ENCODE measurements at regions not wholly inside any gene's neighbourhood (a gene's known extent, or its start where the extent isn't known, plus 50 kb on each side); places are given as distances from the start of the nearest gene placed in this dataset.
"Not testable (repeated sequence)": the region's sequence is repeated elsewhere in the genome, so short reads cannot be mapped to it uniquely, and the experiment has no call there.

DNA sequence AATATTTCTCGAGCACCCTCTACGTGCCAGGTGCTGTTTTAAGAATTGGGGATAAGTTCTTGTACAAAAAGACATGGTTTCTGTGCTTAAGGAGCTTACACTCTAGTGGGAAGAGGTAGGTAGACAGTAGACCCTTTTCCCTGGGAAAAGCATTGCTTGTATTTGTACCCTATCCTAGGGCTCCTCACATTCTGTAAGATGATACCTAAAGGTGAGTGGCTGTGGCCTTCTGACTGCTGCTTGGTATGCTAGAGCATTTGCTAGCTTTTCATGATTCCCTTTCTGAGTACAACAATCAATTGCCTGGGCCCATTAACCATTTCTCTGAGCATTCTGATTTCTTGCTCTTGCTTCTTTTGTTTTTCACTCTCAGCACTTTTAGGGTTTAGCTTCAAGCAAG, 286.6 kb downstream of the ZIC3 start:
- Histone ChIP-seq H3K9me3 (no peaks in the 10 kb centered on the region), H3K4me1 (no peaks in the 10 kb centered on the region), H3K27ac (no peak overlapping the region), H3K27me3 (peaks cover 0 to 18% of the 10 kb centered on the region in 2 donors), H3K36me3 (no peaks in the 10 kb centered on the region), H3K4me3 (no peak overlapping the region)
- DNase-seq (ENCODE audit: low spot score in 2 of 2): no peak
- no peak for TF ChIP-seq POLR2AphosphoS5 (IDR thresholded peaks at IDR 0.05)
- TF ChIP-seq, protein P1, sequence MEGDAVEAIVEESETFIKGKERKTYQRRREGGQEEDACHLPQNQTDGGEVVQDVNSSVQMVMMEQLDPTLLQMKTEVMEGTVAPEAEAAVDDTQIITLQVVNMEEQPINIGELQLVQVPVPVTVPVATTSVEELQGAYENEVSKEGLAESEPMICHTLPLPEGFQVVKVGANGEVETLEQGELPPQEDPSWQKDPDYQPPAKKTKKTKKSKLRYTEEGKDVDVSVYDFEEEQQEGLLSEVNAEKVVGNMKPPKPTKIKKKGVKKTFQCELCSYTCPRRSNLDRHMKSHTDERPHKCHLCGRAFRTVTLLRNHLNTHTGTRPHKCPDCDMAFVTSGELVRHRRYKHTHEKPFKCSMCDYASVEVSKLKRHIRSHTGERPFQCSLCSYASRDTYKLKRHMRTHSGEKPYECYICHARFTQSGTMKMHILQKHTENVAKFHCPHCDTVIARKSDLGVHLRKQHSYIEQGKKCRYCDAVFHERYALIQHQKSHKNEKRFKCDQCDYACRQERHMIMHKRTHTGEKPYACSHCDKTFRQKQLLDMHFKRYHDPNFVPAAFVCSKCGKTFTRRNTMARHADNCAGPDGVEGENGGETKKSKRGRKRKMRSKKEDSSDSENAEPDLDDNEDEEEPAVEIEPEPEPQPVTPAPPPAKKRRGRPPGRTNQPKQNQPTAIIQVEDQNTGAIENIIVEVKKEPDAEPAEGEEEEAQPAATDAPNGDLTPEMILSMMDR (IDR thresholded peaks at IDR 0.05): no peak
- no peak for TF ChIP-seq POLR2A (IDR thresholded peaks at IDR 0.05)
- intact Hi-C loops (cut with DNase I; ENCODE audit: low total_unique reads): no loop called here

DNA sequence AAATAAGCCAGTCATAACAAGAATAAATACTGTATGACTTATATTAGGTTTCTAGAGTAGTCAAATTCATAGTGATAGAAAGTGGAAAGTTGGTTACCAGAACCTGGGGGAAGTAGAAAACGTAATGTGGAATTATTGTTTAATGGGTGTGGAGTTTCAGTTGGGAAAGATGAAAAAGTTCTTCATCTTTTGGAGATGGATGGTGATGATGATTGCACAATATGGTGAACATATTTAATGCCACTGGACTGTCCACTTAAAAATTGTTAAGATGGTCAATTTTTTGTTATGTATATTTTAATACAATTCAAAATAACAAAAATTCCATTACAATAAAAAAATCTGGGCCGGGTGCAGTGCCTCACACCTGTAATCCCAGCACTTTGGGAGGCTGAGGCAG, 289.6 kb downstream of the ZIC3 start:
- H3K9me3 ChIP-seq: no peaks in the 10 kb centered on the region

DNA sequence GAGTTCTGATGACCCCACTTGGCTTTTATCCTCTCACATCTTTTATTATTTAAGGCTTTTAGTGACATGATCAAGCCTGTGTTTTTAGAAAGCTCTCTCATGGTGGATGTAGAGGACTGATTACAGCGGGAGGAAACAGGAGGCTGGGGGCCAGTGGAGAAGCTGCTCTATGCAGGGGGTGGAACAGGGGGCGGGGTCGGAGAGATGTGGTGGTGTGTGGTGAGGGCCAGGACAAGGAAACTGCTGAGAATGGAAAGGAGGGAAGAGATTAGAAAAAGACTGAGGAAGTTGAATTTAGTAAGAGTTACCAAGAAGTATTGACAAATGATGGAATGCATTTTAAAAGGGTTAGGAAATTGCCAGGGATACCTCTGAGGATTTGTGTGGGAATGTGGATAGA, 292.2 kb downstream of the ZIC3 start:
- Histone ChIP-seq H3K36me3 (no peaks in the 10 kb centered on the region), H3K27me3 (peaks cover 0 to 20% of the 10 kb centered on the region in 2 donors), H3K27ac (no peak overlapping the region), H3K4me1 (no peaks in the 10 kb centered on the region), H3K4me3 (no peak overlapping the region), H3K9me3 (no peaks in the 10 kb centered on the region)
- DNase-seq (ENCODE audit: low spot score in 2 of 2): no peak
- intact Hi-C loops (cut with DNase I; ENCODE audit: low total_unique reads): no loop called here
- no peak for TF ChIP-seq POLR2A (IDR thresholded peaks at IDR 0.05)
- TF ChIP-seq POLR2AphosphoS5 (IDR thresholded peaks at IDR 0.05): no peak
- TF ChIP-seq, protein P1 (IDR thresholded peaks at IDR 0.05): no peak

More for the DNA sequence above, 289.6 kb downstream of the ZIC3 start:
- Histone ChIP-seq H3K4me1 (no peaks in the 10 kb centered on the region), H3K27ac (no peak overlapping the region), H3K27me3 (peaks cover 0 to 20% of the 10 kb centered on the region in 2 donors), H3K4me3 (no peak overlapping the region), H3K36me3 (no peaks in the 10 kb centered on the region)
- intact Hi-C loops (cut with DNase I; ENCODE audit: low total_unique reads): no loop called here
- TF ChIP-seq POLR2AphosphoS5 (IDR thresholded peaks at IDR 0.05) (no peak), POLR2A (IDR thresholded peaks at IDR 0.05) (no peak)
- TF ChIP-seq, protein P1 (IDR thresholded peaks at IDR 0.05): no peak
- no peak for DNase-seq (ENCODE audit: low spot score in 2 of 2)

DNA sequence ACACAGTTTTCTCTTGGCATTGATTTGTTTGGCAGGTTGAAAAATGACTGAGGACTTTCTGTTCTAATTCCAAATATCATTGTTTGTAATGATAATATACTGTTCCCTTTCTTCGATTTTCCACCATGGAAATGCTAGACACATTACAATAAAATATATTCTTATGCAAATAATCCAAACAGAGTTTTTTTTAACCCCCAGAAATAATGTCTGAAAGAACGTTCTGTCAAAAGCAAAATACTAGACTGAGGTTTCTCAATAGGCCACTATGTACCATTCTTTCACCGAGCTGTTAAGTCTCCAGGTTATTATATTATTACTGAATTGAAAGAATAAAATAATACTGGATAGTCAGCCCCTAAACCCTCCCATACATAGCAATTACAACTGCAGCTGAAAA, 312.5 kb downstream of the ZIC3 start:
- TF ChIP-seq POLR2A (IDR thresholded peaks at IDR 0.05) (no peak), POLR2AphosphoS5 (IDR thresholded peaks at IDR 0.05) (no peak)
- TF ChIP-seq, protein P1 (IDR thresholded peaks at IDR 0.05): no peak
- intact Hi-C loops (cut with DNase I; ENCODE audit: low total_unique reads): no loop called here

DNA sequence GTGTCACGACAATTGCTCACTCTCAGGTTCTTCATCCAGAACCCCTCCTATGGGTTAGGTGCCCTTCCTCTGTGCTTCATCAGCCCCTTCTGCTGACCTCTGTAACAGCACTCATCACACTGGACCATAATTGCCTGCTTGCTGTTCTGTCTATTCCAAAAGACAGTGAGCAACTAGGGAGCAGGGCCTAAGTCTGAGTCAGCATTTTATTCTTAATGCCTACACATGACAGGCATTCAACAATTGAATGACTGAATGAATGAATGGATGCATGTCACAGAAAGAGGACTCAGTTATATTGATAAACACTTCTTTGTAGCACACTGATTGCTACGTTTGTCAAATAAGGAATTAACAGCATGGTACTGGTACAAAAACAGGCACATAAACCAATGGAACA, 317.0 kb downstream of the ZIC3 start:
- Histone ChIP-seq H3K27me3 (peaks cover 0 to 22% of the 10 kb centered on the region in 2 donors), H3K27ac (no peak overlapping the region), H3K4me3 (no peak overlapping the region), H3K36me3 (no peaks in the 10 kb centered on the region), H3K9me3 (peaks cover 7 to 11% of the 10 kb centered on the region in 2 donors), H3K4me1 (no peaks in the 10 kb centered on the region)
- TF ChIP-seq POLR2A (IDR thresholded peaks at IDR 0.05): no peak
- no peak for TF ChIP-seq POLR2AphosphoS5 (IDR thresholded peaks at IDR 0.05)
- TF ChIP-seq, protein P1 (IDR thresholded peaks at IDR 0.05): no peak
- DNase-seq (ENCODE audit: low spot score in 2 of 2): no peak
- intact Hi-C loops (cut with DNase I; ENCODE audit: low total_unique reads): no loop called here

More for the DNA sequence above, 312.5 kb downstream of the ZIC3 start:
- H3K27ac ChIP-seq: no peak overlapping the region
- H3K27me3 ChIP-seq: peaks cover 0 to 21% of the 10 kb centered on the region in 2 donors
- H3K36me3 ChIP-seq: no peaks in the 10 kb centered on the region
- no peaks in the 10 kb centered on the region for H3K4me1 ChIP-seq
- H3K9me3 ChIP-seq: no peaks in the 10 kb centered on the region
- no peak for DNase-seq (ENCODE audit: low spot score in 2 of 2)
- H3K4me3 ChIP-seq: no peak overlapping the region

DNA sequence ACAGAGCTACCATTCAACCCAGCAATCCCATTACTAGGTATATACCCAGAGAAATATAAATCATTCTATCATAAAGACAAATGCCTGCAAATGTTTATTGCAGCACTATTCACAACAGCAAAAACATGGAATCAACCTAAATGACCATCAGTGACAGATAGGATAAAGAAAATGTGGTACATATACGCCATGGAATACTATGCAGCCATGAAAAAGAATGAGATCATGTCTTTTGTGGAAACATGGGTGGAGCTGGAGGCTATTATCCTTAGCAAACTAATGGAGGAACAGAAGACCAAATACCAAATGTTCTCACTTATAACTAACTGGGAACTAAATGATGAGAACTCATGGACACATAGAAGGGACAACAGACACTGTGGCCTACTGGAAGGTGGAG, 318.9 kb downstream of the ZIC3 start:
- Histone ChIP-seq H3K27me3 (peaks cover 0 to 20% of the 10 kb centered on the region in 2 donors), H3K9me3 (peaks cover 7 to 11% of the 10 kb centered on the region in 2 donors)
- H3K4me1 ChIP-seq; H3K4me3 ChIP-seq; H3K27ac ChIP-seq; DNase-seq (ENCODE audit: low spot score in 2 of 2); H3K36me3 ChIP-seq; intact Hi-C loops (cut with DNase I; ENCODE audit: low total_unique reads): not testable (repeated sequence)

All from breast epithelium (tissue), 4 donors.